H1 (cell line): ENCODE measurements at regions not wholly inside any gene's neighbourhood (a gene's known extent, or its start where the extent isn't known, plus 50 kb on each side); places are given as distances from the start of the nearest gene placed in this dataset.

Experiments
- ATF3 ChIP-seq: IDR thresholded peaks from 2 replicates; pipeline ENCODE4 v1.6.1; 2011; ENCODE audit warnings: low read depth, mild to moderate bottlenecking, low read length; ENCODE audit not compliant: insufficient read depth
- TCF12 ChIP-seq: IDR thresholded peaks from 2 replicates; pipeline ENCODE4 v1.6.1; 2011; ENCODE audit warnings: low read depth, mild to moderate bottlenecking, low read length
- USF2 ChIP-seq: IDR thresholded peaks from 2 replicates; pipeline ENCODE4 v1.6.1; 2011; ENCODE audit warnings: low read length, improper control_type of control experiment

- TF ChIP-seq USF2: no peak
- TF ChIP-seq ATF3: no peak
- TF ChIP-seq TCF12: no peak
Measured at GRCh38 chr10:9845075-9845474, 1172.6 kb upstream of the CELF2 start (continued).
